ENCODE measurements at regions not wholly inside any gene's neighbourhood (a gene's known extent, or its start where the extent isn't known, plus 50 kb on each side); places are given as distances from the start of the nearest gene placed in this dataset.

Small RNAs in the stretch of these regions (microRNA-seq; reads per million reads assigned to microRNA genes)
- gene MIR6760, result 0 reads per million in 2 donors

Measured in left cardiac atrium (tissue), 2 donors.